ENCODE measurements at regions not wholly inside any gene's neighbourhood (a gene's known extent, or its start where the extent isn't known, plus 50 kb on each side); places are given as distances from the start of the nearest gene placed in this dataset.

GRCh38 chr2:186241874-186242273 is 244.2 kb upstream of the ZC3H15 start:
- no peak for TF ChIP-seq CTCF (IDR thresholded peaks at IDR 0.05; ENCODE audit: insufficient read depth, low read depth, low read length)
- no peak for DNase-seq (ENCODE audit: low read depth)

DNA sequence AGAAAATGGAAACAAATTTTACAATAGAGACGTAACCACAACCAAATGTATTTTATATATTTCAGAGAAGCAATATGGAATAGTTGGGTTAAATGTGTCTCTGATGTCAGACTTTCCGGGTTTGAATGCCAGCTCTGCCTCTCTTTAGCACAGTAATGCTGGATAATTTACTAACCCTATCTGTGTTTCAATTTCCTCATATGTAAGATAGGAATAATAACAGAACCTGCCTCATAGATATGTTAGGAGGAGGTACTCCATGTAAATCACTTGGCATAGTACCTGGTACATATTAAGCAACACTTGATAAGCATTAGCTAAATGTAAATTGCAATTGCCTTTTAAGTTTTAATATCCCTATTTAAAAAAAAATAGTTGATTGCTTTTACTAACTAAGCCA is 231.3 kb upstream of the ZC3H15 start:
- no peak for TF ChIP-seq CTCF (IDR thresholded peaks at IDR 0.05; ENCODE audit: insufficient read depth, low read depth, low read length)
- no peak overlapping the region for H3K4me3 ChIP-seq (ENCODE audit: low read depth, low read length)
- no peak for DNase-seq (ENCODE audit: low read depth)

More at GRCh38 chr2:186241874-186242273, 244.2 kb upstream of the ZC3H15 start:
- no peak overlapping the region for H3K4me3 ChIP-seq (ENCODE audit: low read depth, low read length)

DNA sequence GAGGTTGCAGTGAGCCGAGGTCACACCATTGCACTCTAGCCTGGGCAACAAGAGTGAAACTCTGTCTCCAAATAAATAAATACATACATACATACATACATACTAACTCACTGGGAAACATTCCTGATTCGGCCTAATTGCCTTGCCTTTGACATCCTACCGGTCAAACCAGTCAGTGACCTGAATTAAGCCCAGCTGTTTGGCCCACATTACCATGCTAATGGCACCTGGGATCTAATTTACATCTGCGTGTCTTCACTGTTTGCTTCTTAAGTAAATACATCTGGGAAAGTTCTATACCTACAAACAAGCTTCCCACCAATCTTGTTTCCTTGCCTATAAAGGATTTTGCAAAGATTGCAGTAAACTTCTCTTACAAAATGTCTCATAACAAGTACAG is 230.2 kb upstream of the ZC3H15 start:
- no peak for DNase-seq (ENCODE audit: low read depth)
- TF ChIP-seq CTCF (IDR thresholded peaks at IDR 0.05; ENCODE audit: insufficient read depth, low read depth, low read length), result no peak
- no peak overlapping the region for H3K4me3 ChIP-seq (ENCODE audit: low read depth, low read length)

- peak; percentile 51 for TF ChIP-seq CTCF (IDR thresholded peaks at IDR 0.05; ENCODE audit: insufficient read depth, low read depth, low read length)
Observed at GRCh38 chr2:186256540-186256939, 229.5 kb upstream of the ZC3H15 start.

DNA sequence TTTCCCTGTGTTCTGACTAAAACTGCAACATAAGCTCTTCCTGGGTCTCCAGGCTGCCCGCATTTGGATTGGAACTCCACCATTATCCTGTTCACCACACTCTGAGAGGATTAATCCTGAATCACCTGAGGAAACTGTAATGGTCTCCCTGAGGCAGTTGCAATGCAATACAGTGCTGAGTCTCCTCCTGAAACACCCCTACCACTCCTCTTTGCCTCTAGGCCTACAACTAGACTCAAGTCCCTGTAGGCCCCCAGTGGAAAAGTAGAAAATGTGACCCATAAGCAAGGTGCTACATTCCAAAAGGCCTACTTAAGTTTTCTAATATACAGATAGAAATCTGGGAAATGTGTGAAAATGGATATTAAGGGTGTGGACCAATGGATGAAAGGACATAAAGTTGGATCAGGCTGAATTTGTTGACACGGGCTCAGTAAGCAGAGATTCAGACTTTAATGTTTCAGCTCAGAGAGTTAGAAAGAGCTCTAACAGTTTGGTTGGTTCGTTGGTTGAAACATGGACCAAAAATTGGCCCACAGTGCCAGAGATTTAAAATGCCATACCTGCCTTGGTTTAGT is 222.3 kb upstream of the ZC3H15 start:
- no peak for TF ChIP-seq CTCF (IDR thresholded peaks at IDR 0.05; ENCODE audit: insufficient read depth, low read depth, low read length)
- no peak overlapping the region for H3K4me3 ChIP-seq (ENCODE audit: low read depth, low read length)
- no peak for DNase-seq (ENCODE audit: low read depth)

More at GRCh38 chr2:186256540-186256939, 229.5 kb upstream of the ZC3H15 start:
- no peak overlapping the region for H3K4me3 ChIP-seq (ENCODE audit: low read depth, low read length)
- DNase-seq (ENCODE audit: low read depth), result peak; percentile 32

GRCh38 chr2:186269536-186269935 is 216.5 kb upstream of the ZC3H15 start:
- DNase-seq (ENCODE audit: low read depth), result no peak
- TF ChIP-seq CTCF (IDR thresholded peaks at IDR 0.05; ENCODE audit: insufficient read depth, low read depth, low read length), result no peak
- H3K4me3 ChIP-seq (ENCODE audit: low read depth, low read length), result no peak overlapping the region

DNA sequence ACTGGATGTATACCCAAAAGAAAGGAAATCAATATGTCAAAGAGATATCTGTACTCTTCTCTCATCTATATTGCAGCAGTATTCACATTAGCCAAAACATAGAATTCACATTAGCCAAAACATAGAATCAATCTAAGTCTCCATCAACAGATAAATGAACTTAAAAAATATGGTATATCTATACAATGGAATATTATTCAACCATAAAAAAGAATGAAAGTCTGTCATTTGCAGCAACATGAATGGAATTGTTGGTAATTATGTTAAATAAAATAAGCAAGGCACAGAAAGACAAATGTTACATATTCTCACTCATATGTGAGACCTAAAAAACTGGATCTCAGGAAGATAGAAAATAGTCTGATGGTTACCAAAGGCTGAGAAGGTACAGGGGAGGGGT is 212.1 kb upstream of the ZC3H15 start:
- no peak for TF ChIP-seq CTCF (IDR thresholded peaks at IDR 0.05; ENCODE audit: insufficient read depth, low read depth, low read length)
- DNase-seq (ENCODE audit: low read depth), result no peak
- H3K4me3 ChIP-seq (ENCODE audit: low read depth, low read length), result no peak overlapping the region
